GM18502 (cell line): ENCODE measurements at regions not wholly inside any gene's neighbourhood (a gene's known extent, or its start where the extent isn't known, plus 50 kb on each side); places are given as distances from the start of the nearest gene placed in this dataset.

ENCODE experiments used
- ATAC-seq: cut with Tn5 transposase; IDR thresholded peaks from one replicate; pipeline ENCODE4 v1.9.1; 2021; ENCODE audit warnings: mild to moderate bottlenecking; ENCODE audit not compliant: unreplicated experiment, poor library complexity

DNA sequence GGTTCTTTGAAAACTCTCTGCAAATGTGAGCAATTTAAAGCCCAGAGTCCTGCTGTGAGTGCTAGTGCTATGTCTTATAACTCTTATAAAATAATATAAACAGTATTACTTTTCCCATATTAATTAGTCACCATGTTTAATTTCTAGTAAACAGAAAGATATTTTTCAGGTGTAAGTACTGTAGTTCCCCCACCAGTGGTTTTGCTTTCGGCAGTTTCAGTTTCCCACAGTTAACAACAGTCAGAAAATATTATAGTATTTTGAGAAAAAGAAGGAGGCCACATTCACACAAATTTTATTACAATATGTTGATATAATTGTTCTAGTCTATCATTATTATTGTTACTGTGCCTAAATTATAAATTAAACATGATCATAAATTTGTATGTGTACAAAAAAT, 800.5 kb downstream of the LRFN5 start:
- ATAC-seq = peak; percentile 56

DNA sequence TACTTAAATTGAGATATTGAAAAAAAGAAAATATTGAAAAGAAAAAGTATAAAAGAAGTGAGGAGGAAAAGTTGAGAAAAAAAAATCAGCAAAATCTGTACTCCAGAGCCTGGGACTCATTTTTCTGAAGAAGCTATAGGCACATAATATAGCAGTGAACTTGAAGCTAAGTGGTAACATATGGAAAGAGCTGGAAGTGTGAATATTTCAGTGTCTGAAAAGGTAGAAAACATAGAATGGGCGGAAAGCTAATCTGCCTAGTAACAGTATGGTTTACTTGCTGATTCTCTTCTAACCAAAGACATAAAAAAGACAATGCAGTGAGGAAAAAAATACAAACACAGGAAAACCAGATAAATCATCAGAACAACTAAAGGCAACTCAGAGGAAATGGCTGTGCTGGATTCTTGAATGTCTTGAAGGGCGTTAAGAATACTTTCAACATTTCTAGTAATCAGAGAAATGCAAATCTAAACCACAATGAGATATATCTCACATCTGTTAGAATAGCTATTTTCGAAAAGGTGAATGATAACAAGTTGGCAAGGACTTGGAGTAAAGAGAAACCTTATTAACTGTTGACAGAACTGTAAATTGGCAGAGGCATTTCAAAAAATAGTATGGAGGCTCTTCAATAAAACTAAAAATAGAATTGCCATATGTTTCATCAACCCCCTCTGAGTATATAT, 784.6 kb downstream of the LRFN5 start:
- ATAC-seq = peak; percentile 86

DNA sequence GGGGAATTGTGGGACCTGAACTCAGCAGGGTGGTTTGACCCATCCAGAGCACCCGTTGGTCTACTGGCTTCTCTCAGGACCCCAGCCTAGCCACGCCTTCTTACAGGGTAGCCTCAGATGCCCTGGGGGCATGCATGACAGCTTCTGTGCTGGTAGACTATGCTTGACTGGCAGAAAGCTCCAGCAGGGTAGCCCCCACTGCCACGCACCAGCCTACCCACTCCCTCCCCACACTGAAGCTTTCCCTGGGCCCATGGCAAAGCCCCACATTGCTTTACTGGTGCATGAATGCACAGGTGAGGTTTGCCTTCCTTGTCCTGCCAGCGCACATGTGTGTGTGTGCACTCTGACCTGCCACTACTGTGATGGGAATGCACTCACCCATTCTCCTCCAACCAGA, 772.2 kb downstream of the LRFN5 start:
- no peak for ATAC-seq

DNA sequence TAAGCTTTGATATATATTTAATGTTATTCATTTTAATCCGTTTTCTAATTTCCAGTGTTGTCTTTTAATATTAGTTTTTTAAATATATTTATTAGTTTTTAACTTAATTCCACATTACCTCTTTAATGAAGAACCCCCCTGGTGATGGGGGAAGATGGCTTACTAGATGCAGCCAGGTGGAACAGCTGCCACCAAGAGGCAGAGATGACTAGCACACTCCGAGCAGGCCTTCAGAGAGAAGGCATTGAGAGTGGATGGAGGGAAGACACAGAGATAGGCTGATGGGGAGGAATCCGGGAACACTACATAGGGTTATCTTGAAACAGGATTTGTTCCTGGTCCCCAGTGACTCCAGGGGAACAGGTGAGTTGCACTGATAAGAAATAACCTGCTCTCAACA, 771.6 kb downstream of the LRFN5 start:
- ATAC-seq = no peak

DNA sequence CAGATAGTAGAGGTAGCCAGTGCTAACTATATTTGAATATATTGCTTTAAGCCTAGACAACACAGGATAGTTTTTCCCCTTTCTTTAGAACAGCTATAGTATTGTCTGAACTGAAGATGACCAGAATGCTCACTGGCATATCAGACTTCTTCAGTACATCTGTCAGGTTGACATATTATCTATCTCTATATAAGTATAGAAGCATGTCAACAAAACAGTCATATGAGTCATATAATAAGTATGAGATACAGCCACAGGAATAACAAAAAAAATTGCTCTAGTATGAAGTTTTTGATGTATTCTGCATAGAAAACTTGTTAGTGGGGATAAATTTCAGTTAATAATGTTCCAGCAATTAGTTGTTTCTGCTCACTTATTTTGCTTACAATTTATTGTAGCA, 767.7 kb downstream of the LRFN5 start:
- ATAC-seq = no peak

DNA sequence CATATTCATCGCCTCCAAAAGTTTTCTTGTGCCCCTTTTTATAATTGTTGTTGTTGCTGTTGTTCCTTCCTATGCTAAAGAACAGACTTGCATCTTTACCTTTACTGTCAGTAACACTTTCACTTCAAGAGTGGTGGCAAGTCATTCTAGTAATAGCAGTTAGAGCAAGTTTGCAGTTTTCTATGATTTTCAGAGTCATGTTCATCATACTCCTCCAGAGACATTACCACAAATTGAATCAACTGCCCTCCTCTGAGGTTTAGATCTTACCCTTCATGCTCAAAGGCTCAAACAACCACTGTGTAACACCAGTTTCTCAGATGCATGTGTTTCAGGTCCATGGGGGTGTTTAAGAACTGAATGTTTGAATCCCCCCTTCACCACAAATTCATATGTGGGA, 763.4 kb downstream of the LRFN5 start:
- no peak for ATAC-seq

DNA sequence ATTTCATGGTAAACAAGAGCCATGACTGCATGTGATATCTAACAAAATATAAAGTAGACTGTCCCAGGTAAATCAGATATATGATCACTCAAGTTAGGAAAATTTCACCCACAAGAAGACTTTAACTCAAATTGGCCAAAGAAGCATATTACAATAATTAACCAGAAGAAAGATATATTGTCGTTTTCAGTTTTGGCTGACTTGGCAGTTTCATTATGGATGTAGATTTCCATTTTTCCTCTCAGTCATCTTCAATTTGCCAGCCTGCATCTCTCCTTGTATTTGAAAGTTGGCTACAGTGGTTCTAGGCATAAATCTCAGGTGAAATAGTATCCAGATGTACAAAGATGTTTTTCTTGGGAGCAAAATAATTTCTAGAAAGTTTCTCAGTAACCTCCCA, 761.6 kb downstream of the LRFN5 start:
- ATAC-seq = no peak

DNA sequence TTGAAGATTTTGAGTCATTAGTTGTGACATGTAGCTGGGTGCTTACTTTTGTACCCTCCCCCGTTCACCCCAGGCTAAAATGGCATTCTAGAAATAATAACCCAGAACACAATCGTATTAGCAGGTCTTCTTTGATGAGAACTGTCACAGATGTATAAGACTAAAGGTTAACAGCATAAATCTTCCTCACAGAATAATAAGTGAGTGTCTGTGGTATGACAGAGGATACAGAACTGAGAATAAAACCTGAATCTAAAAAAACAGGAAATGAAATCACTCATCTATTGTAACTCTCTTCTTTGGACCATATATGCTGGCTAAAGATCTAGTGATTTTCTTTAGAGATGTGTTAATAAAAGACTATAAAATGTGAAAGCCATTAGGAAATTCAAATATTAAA, 746.6 kb downstream of the LRFN5 start:
- peak; percentile 89 for ATAC-seq

DNA sequence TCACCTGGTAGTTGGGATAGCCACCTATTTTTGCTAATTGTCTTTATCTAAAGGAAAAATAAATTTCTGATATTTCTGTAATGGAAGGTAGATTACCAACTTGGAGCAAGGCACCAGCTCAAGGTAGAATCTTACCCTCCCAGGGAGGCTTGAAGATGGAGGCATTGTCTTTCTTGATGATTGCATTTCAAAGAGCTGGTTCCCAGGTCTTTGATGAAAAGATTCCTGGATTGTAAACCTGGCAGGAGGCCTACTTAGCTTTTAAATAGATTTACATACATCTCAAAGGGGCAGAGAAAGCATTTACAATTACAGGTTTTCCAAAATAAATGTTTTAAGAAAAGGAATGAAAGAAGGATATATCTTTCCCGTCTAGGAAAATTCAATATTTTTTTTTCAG, 729.2 kb downstream of the LRFN5 start:
- ATAC-seq = no peak

DNA sequence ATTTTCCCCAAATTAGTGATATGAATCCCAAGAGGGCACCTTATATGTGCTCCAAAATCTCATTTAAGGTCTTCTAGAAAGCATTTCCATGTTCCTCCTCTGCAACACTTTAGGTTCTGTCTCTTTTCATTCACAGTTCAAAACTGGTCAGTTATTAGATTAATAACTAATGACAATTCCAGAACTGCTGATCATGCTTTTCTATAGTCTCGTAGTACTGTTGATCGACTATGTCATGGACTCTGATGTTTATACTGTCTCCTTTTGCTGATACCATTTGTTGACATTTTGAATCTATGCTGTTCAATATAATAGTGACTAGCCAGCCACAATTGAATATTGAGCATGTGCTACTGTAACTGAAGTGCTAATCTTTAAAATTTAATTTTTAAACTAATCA, 728.3 kb downstream of the LRFN5 start:
- no peak for ATAC-seq

DNA sequence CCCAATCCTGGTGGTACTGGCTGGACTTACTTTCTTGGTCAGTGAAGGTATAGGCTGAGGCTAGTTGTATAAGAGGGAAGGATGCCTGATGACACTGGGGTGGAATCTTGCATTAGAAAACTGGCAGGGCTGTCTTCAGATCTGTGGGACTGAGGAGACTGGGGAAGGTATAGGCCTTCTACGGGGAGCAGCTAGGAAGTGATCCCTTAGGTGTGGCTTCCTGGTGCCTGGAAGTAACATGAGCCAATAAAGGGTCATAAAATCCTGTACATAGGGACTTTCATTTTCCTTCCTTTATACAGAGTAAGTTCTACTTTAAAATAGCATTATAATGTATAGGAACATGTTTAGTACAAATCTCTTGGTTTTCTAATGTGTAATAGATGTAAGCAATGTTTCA, 716.8 kb downstream of the LRFN5 start:
- ATAC-seq = peak; percentile 30

DNA sequence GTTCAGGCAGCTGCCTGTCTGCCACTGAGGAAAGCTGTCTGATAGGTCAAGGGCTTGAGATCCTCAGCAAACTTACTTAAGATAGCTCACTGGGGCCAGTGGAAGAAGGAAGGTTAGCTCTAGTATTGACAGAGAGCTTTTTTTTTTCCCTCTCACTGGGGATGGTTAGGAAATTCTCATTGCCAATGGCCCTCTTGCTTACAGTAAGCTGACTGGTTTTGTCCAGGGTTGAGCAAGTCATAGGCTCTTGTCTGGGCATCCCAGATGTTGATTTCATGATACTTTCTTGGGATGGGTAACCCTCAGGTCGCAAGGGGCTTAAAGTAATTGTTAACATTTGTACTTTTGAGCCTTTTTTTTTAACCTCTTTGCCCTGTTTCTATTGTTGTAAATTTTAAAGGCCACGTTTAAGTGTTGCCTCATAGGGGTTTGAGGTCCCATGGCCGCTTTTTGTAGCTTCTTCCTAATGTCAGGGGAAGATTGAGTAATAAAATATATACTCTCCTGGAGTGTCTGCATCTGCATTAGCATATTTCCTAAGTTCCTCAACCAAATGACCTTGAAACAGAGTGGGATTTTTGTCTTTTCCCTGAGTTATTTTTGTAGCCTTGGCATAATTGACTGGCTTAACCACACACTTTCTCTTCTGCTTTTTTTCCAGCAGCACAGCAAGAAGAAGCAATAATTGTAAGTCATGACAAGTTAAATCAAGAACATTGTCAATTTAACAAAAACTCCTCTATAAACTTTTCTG, 716.0 kb downstream of the LRFN5 start:
- ATAC-seq = peak; percentile 53

DNA sequence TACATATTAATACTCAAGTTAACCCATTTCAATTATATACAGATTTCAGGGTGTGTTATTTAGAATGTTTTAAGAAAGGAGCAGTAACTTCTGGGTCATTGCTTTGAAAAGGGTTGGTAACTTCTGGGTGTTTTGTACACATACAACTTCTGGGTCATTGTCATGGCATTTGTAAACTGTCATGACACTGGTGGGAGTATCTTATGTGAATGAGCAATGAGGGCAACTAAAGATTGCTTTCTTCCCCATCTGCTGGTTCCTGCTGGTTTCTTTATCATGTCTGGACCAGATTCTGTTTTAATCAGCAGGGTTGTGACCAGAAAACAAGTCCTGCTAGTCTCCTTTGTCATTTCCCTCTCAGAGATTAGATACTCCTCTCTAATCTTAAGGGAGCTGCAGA, 713.3 kb downstream of the LRFN5 start:
- no peak for ATAC-seq

DNA sequence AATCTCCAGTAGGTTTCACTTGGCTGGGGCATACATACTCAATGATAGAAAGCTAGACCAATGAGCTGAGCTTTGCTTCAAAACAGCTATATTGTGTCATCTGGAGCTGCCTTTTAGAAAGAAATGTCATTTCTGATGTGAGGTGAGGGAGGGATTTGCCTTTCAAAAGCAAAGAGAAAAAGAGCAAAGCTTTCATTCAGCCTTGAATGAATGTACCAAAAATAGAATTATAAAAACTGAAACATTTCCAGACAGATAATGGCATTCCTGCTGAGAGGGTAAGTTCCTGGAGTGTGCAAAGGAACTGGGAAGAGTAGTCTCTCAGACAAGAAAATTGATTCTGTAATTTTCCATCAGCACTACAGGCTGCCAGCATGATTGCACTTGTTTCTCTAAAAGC, 710.0 kb downstream of the LRFN5 start:
- no peak for ATAC-seq

DNA sequence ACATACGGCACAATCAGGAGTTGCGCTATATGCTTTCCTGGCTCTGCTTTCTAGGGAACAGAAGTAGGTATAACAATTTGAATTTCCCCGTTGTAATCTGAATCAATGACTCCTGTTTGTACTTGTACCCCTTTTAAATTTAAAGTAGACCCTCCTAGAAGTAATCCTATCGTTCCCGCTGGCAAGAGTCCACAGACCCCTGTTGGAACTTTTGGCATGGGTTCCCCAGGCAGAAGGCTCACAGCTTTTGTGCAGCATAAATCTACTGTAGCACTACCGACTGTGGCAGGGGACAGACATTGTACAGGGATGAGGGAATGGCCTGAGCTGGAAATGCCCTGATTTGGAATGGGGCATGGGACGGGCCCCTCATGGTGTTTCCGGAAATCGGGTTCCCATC, 705.2 kb downstream of the LRFN5 start:
- no peak for ATAC-seq

DNA sequence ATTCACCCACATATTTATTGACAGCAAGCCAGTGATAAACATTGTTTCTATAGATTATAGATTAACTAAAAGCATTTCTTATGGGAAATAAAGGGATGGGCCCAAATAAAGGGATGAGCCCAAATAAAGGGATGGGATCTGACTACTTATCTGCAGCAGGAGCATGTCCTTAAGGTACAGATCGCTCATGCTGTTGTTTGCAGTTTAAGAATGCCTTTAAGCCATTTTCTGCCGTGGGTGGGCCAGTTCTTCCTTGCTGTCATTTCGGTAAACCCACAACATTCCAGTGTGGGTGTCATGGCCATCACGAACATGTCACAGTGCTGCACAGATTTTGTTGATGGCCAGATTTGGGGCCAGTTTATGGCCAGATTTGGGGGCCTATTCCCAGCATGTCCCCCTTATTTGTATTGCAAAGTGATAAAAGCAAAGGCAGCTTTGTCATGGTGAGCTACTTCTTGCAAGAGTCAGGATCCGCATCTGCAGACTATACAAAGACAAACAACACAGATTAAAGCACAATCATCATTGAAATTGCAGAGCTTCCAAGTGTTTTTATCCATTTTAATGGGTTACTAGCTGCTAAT, 700.7 kb downstream of the LRFN5 start:
- no peak for ATAC-seq

DNA sequence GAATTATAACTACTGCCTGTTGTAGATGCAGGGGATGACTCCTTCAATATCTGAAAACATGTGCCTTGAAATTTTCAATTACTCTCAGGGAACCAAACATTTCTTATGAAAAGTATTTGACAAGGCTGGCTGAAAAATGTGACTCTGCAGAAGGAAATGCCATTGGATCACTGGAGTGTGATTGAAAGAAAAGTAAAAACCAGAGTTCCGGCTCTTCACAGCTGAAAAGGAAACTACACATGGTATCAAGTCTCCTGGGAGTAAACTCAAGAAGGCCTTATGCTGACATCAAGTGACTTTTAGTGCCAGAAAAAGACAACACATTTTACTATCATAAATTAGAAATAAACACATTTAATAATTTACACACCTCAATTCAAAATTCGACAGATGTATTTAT, 693.0 kb downstream of the LRFN5 start:
- peak; percentile 99 for ATAC-seq

DNA sequence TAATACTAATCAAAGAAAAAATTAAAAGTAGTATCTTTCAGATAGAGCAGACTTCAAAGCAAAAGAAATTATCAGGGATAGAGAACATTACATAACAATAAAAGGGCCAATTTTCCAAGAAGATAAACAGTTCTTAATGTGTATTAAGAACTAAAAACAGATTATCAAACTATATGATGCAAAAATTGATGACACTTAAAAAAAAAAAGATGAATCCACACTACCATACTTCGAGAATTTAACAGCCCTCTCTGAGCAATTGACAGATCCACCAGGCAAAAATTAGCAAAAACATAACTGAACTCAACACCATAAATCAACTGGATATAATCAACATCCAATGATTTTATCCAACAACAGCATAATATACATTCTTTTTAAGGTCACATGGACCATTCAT, 686.5 kb downstream of the LRFN5 start:
- ATAC-seq = no peak

DNA sequence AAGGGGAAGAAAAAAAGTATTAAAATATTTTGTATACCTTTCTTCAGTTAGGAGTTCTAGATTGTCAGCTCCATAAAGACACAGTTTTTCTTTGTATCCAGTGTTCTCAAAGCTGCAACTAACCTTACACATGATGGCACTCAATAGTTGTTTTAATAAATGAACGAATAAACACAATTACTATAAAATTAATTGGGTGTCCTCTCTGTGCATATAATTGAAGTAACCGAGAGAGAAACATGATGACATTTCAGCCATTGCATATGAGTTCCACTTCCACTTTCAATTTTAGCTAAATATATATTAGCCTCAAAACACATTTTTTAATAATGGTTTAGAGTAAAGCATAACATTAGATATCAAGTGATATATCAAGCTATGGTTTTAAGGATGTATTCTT, 671.2 kb downstream of the LRFN5 start:
- ATAC-seq = peak; percentile 53

DNA sequence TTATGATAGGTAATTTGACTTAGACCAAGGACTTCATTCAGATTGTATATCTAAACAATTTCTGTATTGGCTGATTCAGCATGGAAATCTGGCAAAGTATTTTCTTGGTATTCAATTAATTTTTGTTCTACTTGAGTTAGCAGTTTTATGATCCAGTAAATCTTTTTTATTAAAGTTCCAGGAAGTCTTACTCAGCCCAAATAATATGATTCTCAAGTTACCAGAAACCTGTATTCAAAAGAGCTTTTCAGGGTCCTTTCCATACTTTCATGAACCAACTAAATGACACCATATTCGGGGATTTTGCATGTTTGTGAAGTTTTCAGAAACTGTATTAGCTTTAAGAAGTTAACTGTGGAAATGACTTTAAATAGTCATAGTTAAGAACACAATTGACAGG, 662.6 kb downstream of the LRFN5 start:
- no peak for ATAC-seq

DNA sequence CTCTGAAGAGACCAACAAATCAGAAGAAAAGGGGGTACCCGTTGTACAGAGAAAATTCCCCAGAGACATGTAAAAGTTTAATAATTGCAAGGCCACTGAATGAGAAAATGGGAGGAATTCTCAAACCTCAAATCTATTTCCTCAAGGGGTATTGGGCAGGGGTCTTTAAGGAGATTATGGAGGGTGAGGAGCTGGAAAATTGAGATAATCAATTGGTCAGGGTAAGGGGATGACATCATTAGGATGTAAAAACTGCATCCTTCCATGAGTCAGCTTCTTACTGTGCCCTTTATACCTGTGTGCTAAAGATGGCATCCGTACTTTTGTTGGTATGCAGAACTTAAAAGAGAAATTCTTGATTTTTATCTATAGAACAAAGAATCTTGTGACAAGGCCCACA, 641.5 kb downstream of the LRFN5 start:
- ATAC-seq = no peak

DNA sequence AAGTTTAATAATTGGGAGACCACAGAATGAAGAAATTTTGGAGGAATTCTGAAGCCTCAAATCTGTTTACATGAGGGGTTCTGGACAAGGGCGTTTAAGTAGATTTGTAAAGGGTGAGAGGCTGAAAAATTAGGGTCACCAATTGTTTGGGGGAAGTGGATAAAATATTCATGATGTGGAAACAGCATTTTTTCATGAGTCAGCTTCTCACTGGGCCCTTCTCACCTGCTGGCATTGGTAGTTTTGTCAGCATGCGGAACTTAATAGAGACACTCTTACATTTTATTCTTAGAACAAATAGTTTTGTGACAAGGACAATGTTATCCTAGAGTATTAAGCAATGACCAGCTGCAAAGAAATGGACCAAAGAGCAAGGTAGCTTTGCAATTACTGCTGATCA, 634.4 kb downstream of the LRFN5 start:
- ATAC-seq = no peak
